NB4 (cell line): ENCODE measurements at regions not wholly inside any gene's neighbourhood (a gene's known extent, or its start where the extent isn't known, plus 50 kb on each side); places are given as distances from the start of the nearest gene placed in this dataset.

Source experiments
- DNase-seq: peaks from one replicate; pipeline ENCODE4 v3.0.0; 2010; ENCODE audit warnings: low read depth
- H3K4me3 ChIP-seq: one replicate; pipeline ENCODE4 v1.5.1; 2011; ENCODE audit warnings: mild to moderate bottlenecking, low read depth, low read length, moderate library complexity
- CTCF ChIP-seq: IDR thresholded peaks from one replicate; pipeline ENCODE4 v1.5.1; 2012; ENCODE audit warnings: low read depth, low read length
- MAX ChIP-seq: IDR thresholded peaks from 2 replicates; pipeline ENCODE4 v1.6.1; 2011; ENCODE audit warnings: low read depth, low read length
- MYC ChIP-seq: IDR thresholded peaks from 2 replicates; pipeline ENCODE4 v1.6.1; 2011; ENCODE audit warnings: low read depth, low read length
- POLR2A ChIP-seq: IDR thresholded peaks from 2 replicates; pipeline ENCODE4 v1.6.1; 2011; ENCODE audit warnings: mild to moderate bottlenecking; ENCODE audit not compliant: insufficient read length; ENCODE audit errors: extremely low read depth

GRCh38 chr5:123245689-123246088, 156.6 kb downstream of the PRDM6 start:
- H3K4me3 ChIP-seq = no peak overlapping the region
- no peak for TF ChIP-seq CTCF
- no peak for TF ChIP-seq POLR2A
- no peak for TF ChIP-seq MYC
- TF ChIP-seq MAX = no peak
- DNase-seq = no peak

- no peak for DNase-seq
- H3K4me3 ChIP-seq = no peak overlapping the region
- TF ChIP-seq POLR2A (no peak), MYC (no peak), MAX (no peak), CTCF (no peak)
These were observed 155.4 kb downstream of the PRDM6 start for GRCh38 chr5:123244458-123244857.
